PC-3 (cell line): ENCODE measurements at regions not wholly inside any gene's neighbourhood (a gene's known extent, or its start where the extent isn't known, plus 50 kb on each side); places are given as distances from the start of the nearest gene placed in this dataset.
A peak's percentile ranks its signal among the peaks of the same experiment; 100 is the strongest.

Experiments used
- ATAC-seq: fragments of 200-7000 bp; cut with Tn5 transposase; 2 replicates; pipeline ENCODE4 v1.9.1; 2020; ENCODE audit warnings: mild to moderate bottlenecking, moderate library complexity
- BruUV-seq: library from RNA; stranded (reverse); fragments of 400-500 nt; replicated peaks from 2 replicates; lab custom pipeline; 2021; lab: Mats Ljungman, UMichigan
- CTCF ChIA-PET: fragments of 300-600 bp; sonication (Branson Sonifier 250); formaldehyde crosslinking; loops from one replicate; lab custom pipeline; 2022; ENCODE audit warnings: antibody characterized with exemption; lab: Charles Lee
- POLR2A ChIA-PET: fragments of 300-600 bp; sonication (Branson Sonifier 250); formaldehyde crosslinking; loops from one replicate; lab custom pipeline; 2022; ENCODE audit warnings: antibody characterized with exemption; ENCODE audit not compliant: unreplicated experiment; lab: Charles Lee
- DNase-seq: peaks from one replicate; pipeline ENCODE4 v3.0.0-alpha.2; 2015
- H2AFZ ChIP-seq: fragments of 300-600 bp; sonication (generic); 2 replicates; pipeline ENCODE4 v1.6.0; 2016; ENCODE audit warnings: antibody characterized with exemption, low read length
- H3F3A ChIP-seq: fragments of 300-600 bp; sonication (generic); one replicate; pipeline ENCODE4 v1.6.0; 2017; ENCODE audit warnings: antibody characterized with exemption, low read length, control low read depth, mild to moderate bottlenecking; ENCODE audit not compliant: unreplicated experiment
- H3K27ac ChIP-seq: fragments of 300-600 bp; sonication (generic); 2 replicates; pipeline ENCODE4 v1.5.1; 2016; ENCODE audit warnings: mild to moderate bottlenecking, low read length
- H3K27me3 ChIP-seq: fragments of 300-600 bp; sonication (generic); 2 replicates; pipeline ENCODE4 v1.6.1; 2016; ENCODE audit warnings: low read length, mixed read lengths
- H3K36me3 ChIP-seq: fragments of 300-600 bp; sonication (generic); 2 replicates; pipeline ENCODE4 v1.6.1; 2016; ENCODE audit warnings: low read depth, mixed run types, low read length, mixed read lengths
- H3K4me1 ChIP-seq: fragments of 300-600 bp; sonication (generic); 2 replicates; pipeline ENCODE4 v1.5.1; 2016; ENCODE audit warnings: low read length; ENCODE audit not compliant: insufficient read depth
- H3K4me2 ChIP-seq: fragments of 300-600 bp; sonication (generic); 2 replicates; pipeline ENCODE4 v1.6.0; 2016; ENCODE audit warnings: low read length
- H3K4me3 ChIP-seq: fragments of 300-600 bp; sonication (generic); 2 replicates; pipeline ENCODE4 v1.5.1; 2016; ENCODE audit warnings: mild to moderate bottlenecking, low read length, mixed read lengths
- H3K79me2 ChIP-seq: fragments of 300-600 bp; sonication (generic); 2 replicates; pipeline ENCODE4 v1.6.1; 2017; ENCODE audit warnings: low read length, mixed read lengths
- H3K9ac ChIP-seq: fragments of 300-600 bp; sonication (generic); 2 replicates; pipeline ENCODE4 v1.6.0; 2016; ENCODE audit warnings: mild to moderate bottlenecking, low read length
- H3K9me2 ChIP-seq: fragments of 300-600 bp; sonication (generic); replicated peaks from 2 replicates; pipeline ENCODE4 v1.6.1; 2016; ENCODE audit warnings: mixed run types, low read length, mixed read lengths
- H3K9me3 ChIP-seq: fragments of 300-600 bp; sonication (generic); 2 replicates; pipeline ENCODE4 v1.6.1; 2016; ENCODE audit warnings: low read length, mixed read lengths
- H4K20me1 ChIP-seq: fragments of 300-600 bp; sonication (generic); 2 replicates; pipeline ENCODE4 v1.6.1; 2016; ENCODE audit warnings: low read length, mixed read lengths
- CTCF ChIP-seq: fragments of 300-600 bp; sonication (generic); conservative IDR thresholded peaks from 2 replicates; pipeline ENCODE4 v1.5.1; 2017; ENCODE audit warnings: antibody characterized with exemption, low read depth, mild to moderate bottlenecking, low read length
- EZH2 ChIP-seq: fragments of 300-600 bp; sonication (generic); IDR thresholded peaks from one replicate; pipeline ENCODE4 v1.6.1; 2017; ENCODE audit warnings: antibody characterized with exemption, mild to moderate bottlenecking, low read length; ENCODE audit not compliant: unreplicated experiment
- EZH2phosphoT487 ChIP-seq: fragments of 300-600 bp; sonication (generic); IDR thresholded peaks from 2 replicates; pipeline ENCODE4 v1.6.1; 2018; ENCODE audit warnings: mild to moderate bottlenecking, antibody characterized with exemption, low read length, borderline replicate concordance
- intact Hi-C: fragments of 100-400 bp; cut with micrococcal nuclease; formaldehyde crosslinking; loops from 2 replicates; pipeline ENCODE4 v1.9.0; 2023

- CTCF ChIA-PET, result no interaction called here
Measured at GRCh38 chr3:152968388-152969024, 133.6 kb downstream of the P2RY1 start.

GRCh38 chr3:152969557-152970300 lies 134.8 kb downstream of the P2RY1 start:
- H3F3A ChIP-seq, result no peaks in the 10 kb centered on the region
- BruUV-seq, result no TSS peak
- H3K4me1 ChIP-seq, result peaks cover 44% of the 10 kb centered on the region
- H2AFZ ChIP-seq, result no peak overlapping the region
- ATAC-seq, result peak; percentile 91
- POLR2A ChIA-PET, result no interaction called here
- H3K79me2 ChIP-seq, result no peaks in the 10 kb centered on the region
- peak overlapping the region; percentile 14; the same call in 1 of the 2 replicates for H3K27ac ChIP-seq
- no peaks in the 10 kb centered on the region for H3K9me3 ChIP-seq
- no peaks in the 10 kb centered on the region; the same call in 1 of the 2 replicates for H3K9me2 ChIP-seq
- H4K20me1 ChIP-seq, result no peaks in the 10 kb centered on the region
- peak overlapping the region; percentile 59 for H3K4me2 ChIP-seq
- TF ChIP-seq EZH2phosphoT487 (no peak), CTCF (no peak), EZH2 (no peak)
- H3K27me3 ChIP-seq, result no peaks in the 10 kb centered on the region
- H3K36me3 ChIP-seq, result no peaks in the 10 kb centered on the region
- peak; percentile 93 for DNase-seq
- CTCF ChIA-PET, result no interaction called here
- intact Hi-C loops, result loop anchor here (2.0 kb wide), 1 partner anchor 95 kb away; no protein-coding TSS in a partner anchor
- peak overlapping the region; percentile 6; the same call in 1 of the 2 replicates for H3K4me3 ChIP-seq
- H3K9ac ChIP-seq, result no peak overlapping the region

More at GRCh38 chr3:152968388-152969024, 133.6 kb downstream of the P2RY1 start:
- no peaks in the 10 kb centered on the region for H3F3A ChIP-seq
- H3K4me1 ChIP-seq, result peaks cover 43% of the 10 kb centered on the region
- ATAC-seq (peak; percentile 58), DNase-seq (peak; percentile 83)
- no peaks in the 10 kb centered on the region for H3K36me3 ChIP-seq
- peak overlapping the region; percentile 31 for H3K27ac ChIP-seq
- no peak overlapping the region for H2AFZ ChIP-seq
- POLR2A ChIA-PET, result no interaction called here
- H3K4me3 ChIP-seq, result no peak overlapping the region
- intact Hi-C loops, result loop anchor here (1.0 to 2.0 kb wide), 2 partner anchors 8 to 94 kb away; no protein-coding TSS in a partner anchor
- no peak for TF ChIP-seq EZH2
- no peak for TF ChIP-seq EZH2phosphoT487
- TF ChIP-seq CTCF, result no peak
- H3K9ac ChIP-seq, result no peak overlapping the region
- no TSS peak for BruUV-seq
- no peaks in the 10 kb centered on the region for H3K9me2 ChIP-seq
- H3K27me3 ChIP-seq, result no peaks in the 10 kb centered on the region
- no peaks in the 10 kb centered on the region for H4K20me1 ChIP-seq
- H3K9me3 ChIP-seq, result no peaks in the 10 kb centered on the region
- H3K4me2 ChIP-seq, result peak overlapping the region; percentile 59
- H3K79me2 ChIP-seq, result no peaks in the 10 kb centered on the region
